ENCODE measurements at regions not wholly inside any gene's neighbourhood (a gene's known extent, or its start where the extent isn't known, plus 50 kb on each side); places are given as distances from the start of the nearest gene placed in this dataset.

- intact Hi-C loops (cut with DNase I; ENCODE audit: low total_unique reads): no loop called here
- no peaks in the 10 kb centered on the region for H3K27me3 ChIP-seq
- WGBS, 2 donors: 91% methylated on average over 22 of the region's 22 CpGs
- H3K27ac ChIP-seq: no peak overlapping the region
- TF ChIP-seq POLR2A (IDR thresholded peaks at IDR 0.05): no peak
- TF ChIP-seq, protein P1, sequence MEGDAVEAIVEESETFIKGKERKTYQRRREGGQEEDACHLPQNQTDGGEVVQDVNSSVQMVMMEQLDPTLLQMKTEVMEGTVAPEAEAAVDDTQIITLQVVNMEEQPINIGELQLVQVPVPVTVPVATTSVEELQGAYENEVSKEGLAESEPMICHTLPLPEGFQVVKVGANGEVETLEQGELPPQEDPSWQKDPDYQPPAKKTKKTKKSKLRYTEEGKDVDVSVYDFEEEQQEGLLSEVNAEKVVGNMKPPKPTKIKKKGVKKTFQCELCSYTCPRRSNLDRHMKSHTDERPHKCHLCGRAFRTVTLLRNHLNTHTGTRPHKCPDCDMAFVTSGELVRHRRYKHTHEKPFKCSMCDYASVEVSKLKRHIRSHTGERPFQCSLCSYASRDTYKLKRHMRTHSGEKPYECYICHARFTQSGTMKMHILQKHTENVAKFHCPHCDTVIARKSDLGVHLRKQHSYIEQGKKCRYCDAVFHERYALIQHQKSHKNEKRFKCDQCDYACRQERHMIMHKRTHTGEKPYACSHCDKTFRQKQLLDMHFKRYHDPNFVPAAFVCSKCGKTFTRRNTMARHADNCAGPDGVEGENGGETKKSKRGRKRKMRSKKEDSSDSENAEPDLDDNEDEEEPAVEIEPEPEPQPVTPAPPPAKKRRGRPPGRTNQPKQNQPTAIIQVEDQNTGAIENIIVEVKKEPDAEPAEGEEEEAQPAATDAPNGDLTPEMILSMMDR (IDR thresholded peaks at IDR 0.05): no peak
- no peaks in the 10 kb centered on the region for H3K9me3 ChIP-seq
- no peaks in the 10 kb centered on the region for H3K4me1 ChIP-seq
- no peak overlapping the region for H3K4me3 ChIP-seq
- no peaks in the 10 kb centered on the region for H3K36me3 ChIP-seq (ENCODE audit: low read depth, missing control alignments)
- no peak for DNase-seq
Measured at GRCh38 chr10:131844529-131845084, 56.2 kb upstream of the PPP2R2D start.

DNA sequence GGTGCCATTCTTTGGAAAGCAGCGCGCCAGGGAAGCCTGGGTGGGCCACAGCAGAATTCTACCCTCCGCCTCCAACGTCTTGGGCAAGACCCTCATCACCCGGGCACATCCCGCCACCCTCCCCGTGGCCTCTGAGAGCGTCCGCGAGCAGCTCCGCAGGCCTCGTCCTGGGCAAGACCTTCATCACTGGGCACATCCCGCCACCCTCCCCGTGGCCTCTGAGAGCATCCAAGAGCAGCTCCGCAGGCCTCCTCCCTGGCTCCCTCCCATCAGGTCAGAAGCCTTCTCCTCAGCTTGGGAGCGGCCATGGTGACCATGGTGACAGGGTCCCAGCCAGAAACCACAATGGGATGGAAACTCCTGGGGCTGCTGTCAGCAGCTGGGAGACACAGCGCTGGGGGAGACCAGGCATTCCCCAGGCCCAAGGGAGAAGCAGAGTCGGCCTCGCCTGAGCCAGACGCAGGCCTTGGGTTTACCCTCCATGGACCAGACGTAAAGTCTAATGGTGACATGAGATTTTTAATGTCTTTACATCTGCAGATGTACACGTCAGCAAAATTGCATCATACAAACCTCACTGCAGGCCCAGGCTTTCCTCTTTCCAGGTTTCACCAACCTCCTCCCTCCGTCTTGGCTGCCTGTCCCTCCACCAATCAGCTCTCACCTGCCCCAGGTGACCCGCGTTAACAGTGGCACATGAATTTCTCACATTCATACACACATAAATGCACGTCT, 55.1 kb upstream of the PPP2R2D start:
- intact Hi-C loops (cut with DNase I; ENCODE audit: low total_unique reads): no loop called here
- 94% methylated on average over 23 to 26 of the region's 26 CpGs for WGBS, 2 donors

DNA sequence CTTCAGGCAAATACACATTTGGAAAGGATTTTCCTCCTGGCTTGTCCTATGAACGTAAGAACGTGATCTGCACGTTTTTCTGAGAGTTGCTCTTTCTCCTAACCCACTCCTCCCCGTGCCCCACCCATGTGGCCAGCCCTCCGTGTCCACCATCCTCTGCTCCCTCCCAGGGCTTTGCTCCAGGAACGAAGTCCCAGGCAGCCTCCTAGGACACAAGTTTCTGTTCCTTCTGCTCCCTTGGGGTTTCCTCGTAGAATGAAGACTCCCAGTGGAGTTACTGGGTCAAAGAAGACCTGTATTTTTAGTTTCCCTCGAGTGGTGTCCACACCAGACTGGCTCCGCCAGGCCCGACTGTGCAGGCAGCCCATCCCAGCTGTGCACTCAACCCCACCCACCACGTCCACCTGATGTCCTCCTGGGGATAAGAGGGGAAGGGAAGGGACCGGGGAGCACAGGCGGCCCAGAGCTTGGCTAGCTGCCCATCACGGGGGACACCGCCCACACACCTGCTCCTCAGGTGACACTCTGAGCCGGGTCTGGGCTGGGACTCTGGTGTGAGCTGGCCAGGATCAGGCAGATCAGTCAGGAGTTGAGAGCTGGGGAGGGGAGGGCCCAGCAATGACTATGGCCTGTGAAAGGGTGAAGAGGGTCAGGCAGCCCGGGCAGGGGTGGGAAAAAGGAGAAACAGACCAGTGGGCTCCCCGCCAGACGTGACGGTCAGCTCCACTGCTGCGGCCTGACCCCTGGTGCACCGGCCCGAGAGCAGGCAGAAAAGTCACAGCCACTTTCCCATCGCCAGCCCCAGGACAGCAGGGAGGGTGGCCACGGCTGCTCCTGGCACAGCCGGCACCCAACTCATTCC, 54.3 kb upstream of the PPP2R2D start:
- WGBS, 2 donors: 71% methylated on average over 19 to 26 of the region's 26 CpGs
- H3K27me3 ChIP-seq: no peaks in the 10 kb centered on the region
- H3K36me3 ChIP-seq (ENCODE audit: low read depth, missing control alignments): no peaks in the 10 kb centered on the region
- TF ChIP-seq, protein P1 (IDR thresholded peaks at IDR 0.05): no peak
- TF ChIP-seq POLR2A (IDR thresholded peaks at IDR 0.05): no peak
- no peak overlapping the region for H3K27ac ChIP-seq
- H3K4me3 ChIP-seq: no peak overlapping the region
- H3K9me3 ChIP-seq: no peaks in the 10 kb centered on the region
- no peaks in the 10 kb centered on the region for H3K4me1 ChIP-seq
- DNase-seq: no peak
- intact Hi-C loops (cut with DNase I; ENCODE audit: low total_unique reads): no loop called here

More for the DNA sequence above, 55.1 kb upstream of the PPP2R2D start:
- Histone ChIP-seq H3K4me3 (no peak overlapping the region), H3K27ac (no peak overlapping the region), H3K27me3 (no peaks in the 10 kb centered on the region), H3K36me3 (ENCODE audit: low read depth, missing control alignments) (no peaks in the 10 kb centered on the region), H3K9me3 (no peaks in the 10 kb centered on the region), H3K4me1 (no peaks in the 10 kb centered on the region)
- DNase-seq: no peak
- no peak for TF ChIP-seq POLR2A (IDR thresholded peaks at IDR 0.05)
- TF ChIP-seq, protein P1 (IDR thresholded peaks at IDR 0.05): no peak

DNA sequence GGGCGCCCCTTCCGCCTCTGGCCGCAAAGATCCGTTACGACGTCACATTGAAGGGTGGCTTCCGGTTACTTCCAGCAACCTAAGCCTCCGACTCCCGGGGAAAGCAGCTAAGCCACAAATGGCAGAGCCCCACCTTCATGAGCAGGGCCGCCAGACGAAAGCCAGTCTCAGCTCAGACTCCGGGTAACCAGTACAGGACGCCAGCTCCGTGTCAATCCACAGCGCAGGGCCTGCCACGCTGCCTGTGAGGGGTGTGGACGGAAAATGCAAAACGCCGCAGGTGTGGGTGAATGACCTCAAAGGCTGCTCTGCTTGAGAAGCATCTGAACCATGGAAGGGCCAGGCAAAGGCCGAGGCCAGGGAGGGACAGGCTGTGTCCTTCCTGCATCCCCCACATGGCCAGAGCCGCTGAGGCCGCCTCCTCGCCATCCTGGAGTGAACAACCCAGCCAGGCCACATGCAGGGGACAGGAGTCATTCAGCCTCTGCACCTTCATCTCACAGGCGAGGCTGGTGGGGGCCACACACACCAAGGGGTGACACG, 53.5 kb upstream of the PPP2R2D start:
- TF ChIP-seq, protein P1 (IDR thresholded peaks at IDR 0.05): no peak
- no peak for TF ChIP-seq POLR2A (IDR thresholded peaks at IDR 0.05)
- H3K9me3 ChIP-seq: no peaks in the 10 kb centered on the region
- H3K27ac ChIP-seq: no peak overlapping the region
- no peaks in the 10 kb centered on the region for H3K27me3 ChIP-seq
- WGBS, 2 donors: 87 to 88% methylated on average over 14 to 25 of the region's 25 CpGs
- no peaks in the 10 kb centered on the region for H3K36me3 ChIP-seq (ENCODE audit: low read depth, missing control alignments)
- H3K4me3 ChIP-seq: no peak overlapping the region
- intact Hi-C loops (cut with DNase I; ENCODE audit: low total_unique reads): no loop called here
- no peak for DNase-seq
- H3K4me1 ChIP-seq: no peaks in the 10 kb centered on the region

All from testis (tissue), 2 donors.